Lung (tissue), 11 donors: ENCODE measurements at regions not wholly inside any gene's neighbourhood (a gene's known extent, or its start where the extent isn't known, plus 50 kb on each side); places are given as distances from the start of the nearest gene placed in this dataset.

Source experiments
- ATAC-seq: fragments of 200-7000 bp; cut with Tn5 transposase; one replicate; pipeline ENCODE4 v1.9.1; 2020; ENCODE audit warnings: moderate number of reproducible peaks; ENCODE audit not compliant: insufficient read depth, low FRiP score
- DNase-seq, 3 donors: peaks; one replicate each; pipeline ENCODE4 v3.0.0-alpha.2; 2013 to 2017
- H3K27ac ChIP-seq, 2 donors: one replicate each; pipeline ENCODE4 v1.5.1; 2013; ENCODE audit warnings: mild to moderate bottlenecking in 2 of 2, moderate library complexity in 2 of 2, control low read depth in 1 of 2, inconsistent platforms in 1 of 2, low read depth in 1 of 2, low read length in 1 of 2
- H3K27me3 ChIP-seq, 3 donors: one replicate each; pipeline ENCODE4 v1.5.1; 2013; ENCODE audit warnings: low read length in 2 of 3; ENCODE audit not compliant: control insufficient read depth in 3 of 3, insufficient read depth in 3 of 3
- H3K36me3 ChIP-seq, 4 donors: one replicate each; pipeline ENCODE4 v1.5.1; 2013; ENCODE audit warnings: low read length in 4 of 4, mild to moderate bottlenecking in 1 of 4, moderate library complexity in 1 of 4; ENCODE audit not compliant: control insufficient read depth in 4 of 4, insufficient read depth in 4 of 4
- H3K4me1 ChIP-seq, 5 donors: one replicate each; pipeline ENCODE4 v1.5.1; 2013; ENCODE audit warnings: low read length in 5 of 5, mild to moderate bottlenecking in 2 of 5, moderate library complexity in 1 of 5; ENCODE audit not compliant: control insufficient read depth in 5 of 5, insufficient read depth in 5 of 5
- H3K4me3 ChIP-seq: one replicate; pipeline ENCODE4 v1.5.1; 2013; ENCODE audit warnings: mild to moderate bottlenecking, control low read depth, moderate library complexity
- H3K9ac ChIP-seq, 2 donors: one replicate each; pipeline ENCODE4 v1.5.1; 2013; ENCODE audit warnings: low read length in 2 of 2, control low read depth in 1 of 2; ENCODE audit not compliant: insufficient read depth in 1 of 2
- H3K9me3 ChIP-seq, 4 donors: one replicate each; pipeline ENCODE4 v1.5.1; 2013; ENCODE audit warnings: low read length in 3 of 4, mild to moderate bottlenecking in 1 of 4, moderate library complexity in 1 of 4; ENCODE audit not compliant: control insufficient read depth in 4 of 4, insufficient read depth in 3 of 4
- WGBS, 2 donors: extraction: QIAGEN DNeasy Blood & Tissue Kit; methylation state at CpG; one replicate each; pipeline ENCODE4 v1.1.7; 2013; 5-methylcytosine and 5-hydroxymethylcytosine counted together
- TF ChIP-seq, protein P1 (sequence below): IDR thresholded peaks from 2 replicates; pipeline ENCODE4 v1.5.1; 2012; ENCODE audit warnings: mild to moderate bottlenecking; ENCODE audit errors: control extremely low read depth, extremely low read depth
- donor health status: control.
- donor health status: control.
- donor health status: Bipolar disorder and iron deficiency.
- donor health status: healthy.
- donor health status: DM: yes; HTN: yes; CAD: no.

- Histone ChIP-seq H3K36me3 (no peaks in the 10 kb centered on the region), H3K4me3 (no peak overlapping the region), H3K27ac (no peak overlapping the region), H3K4me1 (no peaks in the 10 kb centered on the region), H3K9me3 (no peaks in the 10 kb centered on the region), H3K9ac (no peak overlapping the region), H3K27me3 (no peaks in the 10 kb centered on the region)
- DNase-seq (no peak), ATAC-seq (no peak)
- TF ChIP-seq, protein P1, sequence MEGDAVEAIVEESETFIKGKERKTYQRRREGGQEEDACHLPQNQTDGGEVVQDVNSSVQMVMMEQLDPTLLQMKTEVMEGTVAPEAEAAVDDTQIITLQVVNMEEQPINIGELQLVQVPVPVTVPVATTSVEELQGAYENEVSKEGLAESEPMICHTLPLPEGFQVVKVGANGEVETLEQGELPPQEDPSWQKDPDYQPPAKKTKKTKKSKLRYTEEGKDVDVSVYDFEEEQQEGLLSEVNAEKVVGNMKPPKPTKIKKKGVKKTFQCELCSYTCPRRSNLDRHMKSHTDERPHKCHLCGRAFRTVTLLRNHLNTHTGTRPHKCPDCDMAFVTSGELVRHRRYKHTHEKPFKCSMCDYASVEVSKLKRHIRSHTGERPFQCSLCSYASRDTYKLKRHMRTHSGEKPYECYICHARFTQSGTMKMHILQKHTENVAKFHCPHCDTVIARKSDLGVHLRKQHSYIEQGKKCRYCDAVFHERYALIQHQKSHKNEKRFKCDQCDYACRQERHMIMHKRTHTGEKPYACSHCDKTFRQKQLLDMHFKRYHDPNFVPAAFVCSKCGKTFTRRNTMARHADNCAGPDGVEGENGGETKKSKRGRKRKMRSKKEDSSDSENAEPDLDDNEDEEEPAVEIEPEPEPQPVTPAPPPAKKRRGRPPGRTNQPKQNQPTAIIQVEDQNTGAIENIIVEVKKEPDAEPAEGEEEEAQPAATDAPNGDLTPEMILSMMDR: no peak
- WGBS, 2 donors: 57 to 87% methylated on average over 1 of the region's 1 CpG
These were observed 202.7 kb downstream of the RASSF9 start for GRCh38 chr12:85633491-85633890.

DNA sequence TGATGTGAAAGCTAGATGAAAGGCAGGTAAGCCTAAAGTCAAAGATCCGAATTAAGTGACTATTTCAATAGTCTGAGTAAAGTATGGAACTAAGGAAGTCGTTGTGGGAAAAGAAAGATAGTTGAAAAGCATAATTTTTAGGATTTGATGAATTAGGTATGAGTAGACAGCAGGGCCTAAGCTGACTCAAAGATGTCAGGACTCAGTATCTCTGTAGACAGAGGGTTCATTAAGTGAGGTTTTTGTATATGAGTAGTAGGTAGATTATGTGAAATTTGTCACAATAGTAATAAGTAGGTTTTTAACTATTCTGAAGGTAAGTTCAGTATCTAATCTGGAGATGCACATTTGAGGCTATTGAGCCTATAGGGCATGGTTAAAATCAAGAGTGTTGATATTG lies 196.4 kb downstream of the RASSF9 start:
- Histone ChIP-seq H3K9ac (no peak overlapping the region), H3K4me1 (no peaks in the 10 kb centered on the region), H3K27ac (no peak overlapping the region), H3K4me3 (no peak overlapping the region), H3K27me3 (no peaks in the 10 kb centered on the region), H3K36me3 (no peaks in the 10 kb centered on the region), H3K9me3 (no peaks in the 10 kb centered on the region)
- 80 to 88% methylated on average over 2 of the region's 2 CpGs for WGBS, 2 donors
- ATAC-seq: no peak
- DNase-seq: no peak
- TF ChIP-seq, protein P1: no peak

DNA sequence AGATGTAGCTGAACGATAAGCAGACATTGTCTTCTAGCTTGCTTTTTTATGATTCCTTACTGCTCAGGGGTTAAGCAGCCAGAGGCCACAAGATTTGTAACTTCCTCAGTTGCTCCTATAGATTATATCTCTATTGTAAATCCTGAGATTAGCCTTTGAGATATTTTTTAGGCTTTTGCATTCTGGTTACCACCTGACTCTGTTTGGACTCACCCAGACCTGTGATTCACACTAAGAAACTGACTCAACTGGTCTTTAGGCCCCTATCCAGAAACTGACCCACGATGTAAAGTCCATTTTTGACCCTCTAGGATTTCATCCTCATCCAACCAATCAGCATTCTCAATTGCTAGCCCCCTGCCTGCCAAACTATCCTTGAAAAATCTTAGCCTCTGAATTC lies 194.4 kb downstream of the RASSF9 start:
- Histone ChIP-seq H3K4me1 (no peaks in the 10 kb centered on the region), H3K4me3 (no peak overlapping the region), H3K36me3 (no peaks in the 10 kb centered on the region), H3K27ac (no peak overlapping the region), H3K9me3 (no peaks in the 10 kb centered on the region), H3K27me3 (no peaks in the 10 kb centered on the region), H3K9ac (no peak overlapping the region)
- TF ChIP-seq, protein P1: no peak
- WGBS, 2 donors: 69 to 78% methylated on average over 2 of the region's 2 CpGs
- DNase-seq (no peak), ATAC-seq (no peak)

DNA sequence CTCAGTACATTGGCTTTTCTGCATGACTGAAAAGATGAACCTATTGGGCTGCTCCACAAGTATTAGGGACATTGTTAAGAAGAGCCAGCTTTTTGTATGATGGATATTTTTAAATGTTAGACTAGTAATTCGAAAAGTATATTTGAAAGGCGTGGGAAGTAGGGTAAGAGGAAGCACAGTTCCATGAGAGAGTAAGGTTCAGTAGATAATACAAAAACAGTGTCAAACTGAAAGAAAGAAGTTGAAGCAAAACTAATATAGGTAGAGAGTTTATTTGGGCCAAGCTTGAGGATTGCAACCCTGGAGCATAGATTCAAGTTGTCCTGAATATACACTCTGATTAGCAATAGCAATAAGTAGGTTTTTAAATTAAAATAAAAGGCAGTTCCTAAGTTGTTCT lies 193.9 kb downstream of the RASSF9 start:
- ATAC-seq (no peak), DNase-seq (no peak)
- Histone ChIP-seq H3K36me3 (no peaks in the 10 kb centered on the region), H3K4me3 (no peak overlapping the region), H3K27me3 (no peaks in the 10 kb centered on the region), H3K9me3 (no peaks in the 10 kb centered on the region), H3K4me1 (no peaks in the 10 kb centered on the region), H3K9ac (no peak overlapping the region), H3K27ac (no peak overlapping the region)
- WGBS, 2 donors: 93 to 97% methylated on average over 2 of the region's 2 CpGs
- TF ChIP-seq, protein P1: no peak
